AG09319 (cell line): ENCODE measurements at regions not wholly inside any gene's neighbourhood (a gene's known extent, or its start where the extent isn't known, plus 50 kb on each side); places are given as distances from the start of the nearest gene placed in this dataset.
"Not testable (repeated sequence)": the region's sequence is repeated elsewhere in the genome, so short reads cannot be mapped to it uniquely, and the experiment has no call there.

Experiments used
- DNase-seq: peaks from one replicate; pipeline ENCODE4 v3.0.0-alpha.2; 2010; ENCODE audit warnings: low read depth; ENCODE audit errors: extremely low read depth
- TF ChIP-seq, protein P1 (sequence below): IDR thresholded peaks from 2 replicates; pipeline ENCODE4 v1.5.1; 2011; ENCODE audit warnings: low read depth, mild to moderate bottlenecking, inconsistent platforms, low read length, moderate library complexity

DNA sequence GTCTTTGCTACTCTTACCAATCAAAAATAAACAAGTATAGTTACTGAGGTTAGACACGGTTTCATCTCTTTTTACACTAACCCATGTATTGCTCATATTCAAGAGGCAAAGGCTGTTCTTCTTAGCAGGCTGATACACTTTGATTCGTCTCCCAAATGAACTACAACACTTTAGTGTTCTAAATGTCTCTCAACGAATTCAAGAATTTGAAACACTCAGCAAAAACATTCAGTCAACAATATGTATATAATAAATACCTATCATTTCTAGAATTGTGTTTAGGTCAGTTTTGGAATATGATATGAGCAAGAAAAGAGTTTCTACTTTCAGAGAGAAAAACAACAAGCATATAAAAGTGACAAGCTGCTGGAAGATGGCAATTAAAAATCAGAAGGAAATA, 669.6 kb upstream of the DPPA4 start:
- no peak for DNase-seq
- TF ChIP-seq, protein P1, sequence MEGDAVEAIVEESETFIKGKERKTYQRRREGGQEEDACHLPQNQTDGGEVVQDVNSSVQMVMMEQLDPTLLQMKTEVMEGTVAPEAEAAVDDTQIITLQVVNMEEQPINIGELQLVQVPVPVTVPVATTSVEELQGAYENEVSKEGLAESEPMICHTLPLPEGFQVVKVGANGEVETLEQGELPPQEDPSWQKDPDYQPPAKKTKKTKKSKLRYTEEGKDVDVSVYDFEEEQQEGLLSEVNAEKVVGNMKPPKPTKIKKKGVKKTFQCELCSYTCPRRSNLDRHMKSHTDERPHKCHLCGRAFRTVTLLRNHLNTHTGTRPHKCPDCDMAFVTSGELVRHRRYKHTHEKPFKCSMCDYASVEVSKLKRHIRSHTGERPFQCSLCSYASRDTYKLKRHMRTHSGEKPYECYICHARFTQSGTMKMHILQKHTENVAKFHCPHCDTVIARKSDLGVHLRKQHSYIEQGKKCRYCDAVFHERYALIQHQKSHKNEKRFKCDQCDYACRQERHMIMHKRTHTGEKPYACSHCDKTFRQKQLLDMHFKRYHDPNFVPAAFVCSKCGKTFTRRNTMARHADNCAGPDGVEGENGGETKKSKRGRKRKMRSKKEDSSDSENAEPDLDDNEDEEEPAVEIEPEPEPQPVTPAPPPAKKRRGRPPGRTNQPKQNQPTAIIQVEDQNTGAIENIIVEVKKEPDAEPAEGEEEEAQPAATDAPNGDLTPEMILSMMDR, result no peak

DNA sequence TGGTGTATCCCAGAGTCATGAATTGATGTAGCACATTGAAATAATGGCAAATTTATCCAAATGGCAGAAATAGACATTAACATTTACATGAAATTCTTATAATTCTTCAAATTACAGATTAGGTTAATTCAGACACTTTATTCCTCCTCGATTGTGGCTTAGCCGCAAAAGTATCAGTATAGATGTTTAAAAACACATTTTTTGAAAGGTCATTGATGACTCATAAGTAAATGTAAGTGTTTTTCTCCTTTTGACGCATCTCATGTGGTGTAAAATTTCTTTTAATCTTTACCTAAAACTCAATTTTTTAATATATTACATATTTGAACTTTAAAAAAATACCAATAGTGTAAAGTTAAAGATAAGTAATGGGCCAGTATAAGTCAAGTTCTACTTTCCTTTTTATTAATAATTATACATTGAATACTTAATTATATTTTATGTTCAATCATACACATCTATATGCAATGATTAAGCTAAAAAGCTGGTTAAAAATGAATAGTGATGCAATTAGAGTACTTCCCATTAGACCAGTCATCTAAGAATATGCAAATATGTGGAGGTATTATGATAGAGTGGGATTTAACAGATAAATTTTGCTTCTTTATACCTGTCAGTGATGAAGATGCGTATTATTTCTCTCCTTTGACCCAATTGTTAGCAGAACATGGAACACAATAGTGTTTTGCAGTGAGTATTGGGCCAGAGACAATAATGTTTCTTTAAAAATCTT, 678.1 kb upstream of the DPPA4 start:
- TF ChIP-seq, protein P1, result no peak
- no peak for DNase-seq

DNA sequence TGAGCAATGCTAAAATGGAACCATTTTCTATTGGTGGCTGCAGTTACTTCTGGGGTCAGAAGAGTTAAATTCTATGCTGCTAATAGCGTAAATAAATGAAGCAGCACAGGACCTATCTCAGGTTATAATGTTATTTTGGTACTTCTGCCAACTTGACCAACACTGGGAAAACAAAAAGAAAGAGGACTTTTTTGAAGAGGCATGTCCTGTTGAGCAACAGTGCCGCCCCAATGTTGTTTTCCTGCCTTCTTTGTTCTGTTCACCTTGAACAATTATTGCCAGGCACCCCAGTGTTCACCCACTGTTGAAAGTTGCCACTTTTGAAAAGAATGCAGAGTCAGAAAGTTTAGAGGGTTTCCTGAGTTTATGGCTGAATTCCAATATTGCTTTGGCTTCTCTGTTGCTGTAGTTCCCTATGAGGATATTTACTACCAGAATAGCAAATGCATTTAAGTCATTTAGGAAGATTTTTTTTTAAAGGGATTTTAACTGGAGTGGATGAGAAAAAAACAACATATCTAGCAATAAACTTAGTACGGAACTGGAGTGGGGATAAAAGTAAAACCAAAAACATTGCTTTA, 679.0 kb upstream of the DPPA4 start:
- TF ChIP-seq, protein P1, result no peak
- no peak for DNase-seq

DNA sequence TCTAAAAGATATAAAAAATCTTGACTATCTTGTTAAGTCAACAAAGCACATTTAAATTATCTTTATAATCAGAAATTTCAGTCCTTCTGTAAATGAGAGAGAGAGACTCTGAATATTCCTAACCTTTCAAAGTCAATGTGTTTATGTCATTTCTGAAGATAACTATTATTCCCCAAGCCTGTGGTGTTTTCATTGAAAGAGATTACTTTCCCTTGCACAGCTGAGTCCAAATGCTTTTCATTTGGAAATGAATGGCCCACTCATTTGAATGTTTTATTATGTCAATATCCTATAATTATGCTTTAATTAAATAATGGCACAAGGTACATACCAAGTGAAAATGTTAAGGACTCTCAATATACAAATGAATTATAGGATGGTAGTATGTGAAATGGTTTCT, 680.0 kb upstream of the DPPA4 start:
- no peak for DNase-seq
- TF ChIP-seq, protein P1, result no peak

DNA sequence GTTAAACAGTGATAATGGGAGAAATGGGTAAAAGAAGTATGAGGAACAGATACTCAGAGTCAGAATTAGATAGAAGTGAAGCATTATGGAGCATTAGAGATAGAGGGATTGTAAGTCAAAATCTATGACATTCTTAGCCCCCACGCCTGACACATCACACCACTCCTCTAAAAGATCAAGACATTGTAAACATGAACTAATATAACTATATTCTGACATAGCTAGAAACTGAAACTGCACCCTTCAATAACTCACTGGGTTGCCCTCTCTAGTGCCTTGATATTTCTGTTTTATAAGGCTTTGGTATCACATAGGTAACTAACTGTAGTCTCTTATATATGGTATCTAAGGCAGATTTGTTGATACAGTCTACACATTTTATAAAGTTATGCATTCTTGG, 684.3 kb upstream of the DPPA4 start:
- DNase-seq, result no peak
- TF ChIP-seq, protein P1, result no peak

DNA sequence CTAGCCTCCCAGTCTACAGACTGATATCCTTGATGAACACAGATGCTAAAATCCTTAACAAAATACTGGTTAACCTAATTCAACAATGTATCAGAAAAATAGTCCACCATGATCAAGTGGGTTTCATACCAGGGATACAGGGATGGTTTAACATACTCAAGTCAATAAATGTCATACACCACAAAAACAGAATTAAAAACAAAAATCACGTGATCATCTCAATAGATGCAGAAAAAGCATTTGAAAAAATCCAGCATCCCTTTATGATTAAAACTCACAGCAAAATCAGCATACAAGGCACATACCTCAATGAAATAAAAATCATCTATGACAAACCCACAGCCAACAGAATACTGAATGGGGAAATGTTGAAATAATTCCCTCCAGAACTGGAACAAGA, 685.7 kb upstream of the DPPA4 start:
- not testable (repeated sequence) for DNase-seq

DNA sequence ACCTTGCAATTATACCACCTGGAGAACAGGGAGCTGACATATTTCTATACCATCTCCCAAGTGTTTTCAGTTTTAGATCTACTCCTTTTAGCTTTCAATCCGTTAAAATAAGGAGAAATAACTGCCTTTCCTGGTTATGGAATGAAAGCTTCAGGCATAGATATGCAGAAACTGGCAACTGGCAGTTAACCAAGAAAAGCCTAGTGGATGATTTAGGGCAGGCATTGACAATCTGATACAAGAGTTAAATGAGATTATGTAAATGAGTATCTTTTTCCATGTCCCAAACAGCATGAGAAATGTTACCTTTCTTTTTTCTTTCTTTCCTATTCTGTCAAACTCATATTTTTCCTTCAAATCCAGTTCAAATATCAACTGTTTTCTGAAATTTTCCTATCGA, 689.1 kb upstream of the DPPA4 start:
- TF ChIP-seq, protein P1, result no peak
- no peak for DNase-seq
